ENCODE measurements at regions not wholly inside any gene's neighbourhood (a gene's known extent, or its start where the extent isn't known, plus 50 kb on each side); places are given as distances from the start of the nearest gene placed in this dataset.

DNA sequence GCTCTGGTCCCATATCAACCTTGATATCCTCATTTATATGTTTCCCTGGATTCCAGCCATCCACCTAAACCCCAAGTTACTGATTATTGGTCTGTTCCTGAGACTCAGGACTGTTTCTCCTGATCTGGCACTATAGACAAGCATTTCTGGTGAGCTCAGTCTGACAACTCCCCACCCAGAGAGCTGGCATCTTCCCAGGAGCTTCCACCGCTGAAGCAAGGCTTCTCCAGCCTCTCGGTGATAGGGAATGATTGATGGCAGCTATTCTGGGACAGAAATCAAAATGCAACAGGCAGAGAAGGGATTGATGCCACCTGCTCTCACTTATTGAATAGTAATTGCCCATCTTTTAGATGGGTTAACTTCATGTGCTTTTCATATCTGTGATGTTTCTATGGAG lies 169.7 kb upstream of the GGTLC1 start:
- no peak for DNase-seq
- no peak overlapping the region for H3K4me3 ChIP-seq (ENCODE audit: low read depth, low read length)
- no peaks in the 10 kb centered on the region for H3K27me3 ChIP-seq (replicated peaks)
- TF ChIP-seq, protein P1, sequence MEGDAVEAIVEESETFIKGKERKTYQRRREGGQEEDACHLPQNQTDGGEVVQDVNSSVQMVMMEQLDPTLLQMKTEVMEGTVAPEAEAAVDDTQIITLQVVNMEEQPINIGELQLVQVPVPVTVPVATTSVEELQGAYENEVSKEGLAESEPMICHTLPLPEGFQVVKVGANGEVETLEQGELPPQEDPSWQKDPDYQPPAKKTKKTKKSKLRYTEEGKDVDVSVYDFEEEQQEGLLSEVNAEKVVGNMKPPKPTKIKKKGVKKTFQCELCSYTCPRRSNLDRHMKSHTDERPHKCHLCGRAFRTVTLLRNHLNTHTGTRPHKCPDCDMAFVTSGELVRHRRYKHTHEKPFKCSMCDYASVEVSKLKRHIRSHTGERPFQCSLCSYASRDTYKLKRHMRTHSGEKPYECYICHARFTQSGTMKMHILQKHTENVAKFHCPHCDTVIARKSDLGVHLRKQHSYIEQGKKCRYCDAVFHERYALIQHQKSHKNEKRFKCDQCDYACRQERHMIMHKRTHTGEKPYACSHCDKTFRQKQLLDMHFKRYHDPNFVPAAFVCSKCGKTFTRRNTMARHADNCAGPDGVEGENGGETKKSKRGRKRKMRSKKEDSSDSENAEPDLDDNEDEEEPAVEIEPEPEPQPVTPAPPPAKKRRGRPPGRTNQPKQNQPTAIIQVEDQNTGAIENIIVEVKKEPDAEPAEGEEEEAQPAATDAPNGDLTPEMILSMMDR (IDR thresholded peaks at IDR 0.05; ENCODE audit: low read depth, low read length, missing control alignments): no peak
- no peak overlapping the region for H3K27ac ChIP-seq
- H3K36me3 ChIP-seq (replicated peaks): no peaks in the 10 kb centered on the region
- in situ Hi-C loops (cut with HindIII; ENCODE audit: low pct_ligation_motif_present, low sequenced_read_pairs): no loop called here

DNA sequence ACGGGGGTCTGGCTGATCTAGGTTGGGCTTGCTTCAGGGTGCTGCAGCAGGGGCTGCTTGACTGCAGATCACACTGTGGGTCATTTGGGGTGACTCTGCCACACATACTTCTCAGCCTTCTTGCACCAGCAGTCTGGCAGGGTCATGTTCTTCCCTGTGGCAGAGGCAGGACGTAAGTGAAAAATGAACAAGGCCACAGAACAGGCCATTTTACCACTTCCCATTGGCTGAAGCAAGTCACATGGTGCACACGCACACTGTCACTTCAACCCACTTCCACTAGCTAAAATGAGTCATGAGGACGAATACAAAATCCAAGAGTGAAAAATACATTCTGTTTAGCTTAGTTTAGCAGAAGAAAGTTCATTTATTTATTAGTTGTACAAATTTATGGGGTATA lies 168.6 kb upstream of the GGTLC1 start:
- Histone ChIP-seq H3K27ac (no peak overlapping the region), H3K4me3 (ENCODE audit: low read depth, low read length) (no peak overlapping the region), H3K27me3 (replicated peaks) (no peaks in the 10 kb centered on the region), H3K36me3 (replicated peaks) (no peaks in the 10 kb centered on the region)
- TF ChIP-seq, protein P1 (IDR thresholded peaks at IDR 0.05; ENCODE audit: low read depth, low read length, missing control alignments): no peak
- DNase-seq: no peak
- in situ Hi-C loops (cut with HindIII; ENCODE audit: low pct_ligation_motif_present, low sequenced_read_pairs): no loop called here

DNA sequence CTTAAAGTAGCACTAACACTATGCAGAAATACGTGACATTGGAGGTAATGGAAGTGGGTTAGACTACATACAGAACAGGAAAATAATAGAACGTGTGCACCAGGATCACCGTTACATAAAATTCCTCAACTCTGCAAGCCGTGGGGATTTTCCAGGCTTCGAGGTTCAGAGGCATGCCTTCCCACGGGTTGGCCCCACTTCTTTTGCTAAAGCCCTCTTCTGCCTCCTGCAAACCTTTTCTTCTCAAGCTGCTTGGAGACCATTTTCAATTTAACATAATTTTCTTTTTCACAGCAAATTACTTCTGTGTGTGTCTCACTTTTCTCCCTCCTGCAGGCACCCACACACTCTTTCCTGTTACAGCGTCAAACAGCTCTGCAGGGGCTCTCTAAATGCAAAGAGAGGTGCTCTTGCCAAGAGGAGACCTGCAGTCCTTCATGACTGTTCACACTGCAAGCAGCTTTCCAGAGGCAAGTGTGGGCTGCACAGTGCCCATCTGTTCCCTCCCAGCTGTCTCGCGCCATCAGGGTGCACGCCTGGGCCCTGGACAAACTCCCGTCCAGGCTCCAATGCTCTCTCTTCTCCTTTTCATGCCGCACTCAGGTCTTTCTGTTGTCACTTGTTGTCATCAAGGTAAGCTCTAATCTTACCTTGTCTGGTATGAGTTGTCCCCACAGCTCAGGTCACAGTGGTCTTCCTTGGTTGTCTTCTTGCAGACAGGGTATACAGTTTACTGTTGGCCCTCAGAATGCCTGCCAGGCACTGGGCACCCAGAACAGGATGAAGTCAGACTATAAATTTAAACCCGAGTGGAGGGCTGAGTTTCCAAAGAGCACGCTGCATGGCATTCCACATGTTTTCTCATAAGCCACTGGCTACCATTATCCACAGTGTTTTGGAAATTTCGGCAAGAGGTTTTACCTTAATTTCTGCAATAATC lies 164.8 kb upstream of the GGTLC1 start:
- Histone ChIP-seq H3K27me3 (replicated peaks) (no peaks in the 10 kb centered on the region), H3K4me3 (ENCODE audit: low read depth, low read length) (no peak overlapping the region), H3K27ac (no peak overlapping the region), H3K36me3 (replicated peaks) (no peaks in the 10 kb centered on the region)
- DNase-seq: no peak
- in situ Hi-C loops (cut with HindIII; ENCODE audit: low pct_ligation_motif_present, low sequenced_read_pairs): no loop called here
- TF ChIP-seq, protein P1 (IDR thresholded peaks at IDR 0.05; ENCODE audit: low read depth, low read length, missing control alignments): no peak

DNA sequence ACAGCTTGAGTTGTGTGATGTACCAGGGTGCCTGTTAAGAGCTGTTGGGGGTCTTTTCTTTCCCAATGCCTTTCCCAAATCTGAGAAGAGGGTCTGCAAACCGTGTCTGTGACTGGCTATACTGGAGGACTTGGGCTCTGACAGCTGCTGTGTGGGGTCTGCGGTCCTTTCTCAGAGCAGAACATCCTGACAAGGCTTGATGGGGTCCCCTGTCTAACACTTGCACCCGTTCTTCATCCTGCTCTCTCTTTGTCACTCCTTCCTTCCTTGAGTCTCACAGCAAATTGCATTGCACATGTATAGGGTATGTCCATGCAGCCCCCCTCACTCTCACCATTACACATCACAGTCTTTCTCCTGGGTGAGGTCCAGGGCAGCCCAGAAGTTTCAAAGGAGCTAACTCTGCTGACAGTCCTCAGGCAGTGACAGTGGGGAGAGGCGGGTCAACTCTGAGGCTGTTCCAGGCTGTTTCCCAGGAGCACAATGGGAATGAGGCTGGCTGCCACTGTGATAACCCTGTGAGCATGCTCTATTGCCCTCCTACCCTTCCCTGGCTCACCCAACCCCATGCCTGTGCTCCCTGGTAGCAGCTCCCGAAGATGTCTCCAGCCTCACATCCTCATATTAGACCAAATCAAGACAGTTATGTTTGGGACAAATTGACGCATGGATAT lies 163.2 kb upstream of the GGTLC1 start:
- Histone ChIP-seq H3K27me3 (replicated peaks) (no peaks in the 10 kb centered on the region), H3K36me3 (replicated peaks) (no peaks in the 10 kb centered on the region), H3K4me3 (ENCODE audit: low read depth, low read length) (no peak overlapping the region), H3K27ac (no peak overlapping the region)
- TF ChIP-seq, protein P1 (IDR thresholded peaks at IDR 0.05; ENCODE audit: low read depth, low read length, missing control alignments): no peak
- DNase-seq: no peak
- in situ Hi-C loops (cut with HindIII; ENCODE audit: low pct_ligation_motif_present, low sequenced_read_pairs): no loop called here

DNA sequence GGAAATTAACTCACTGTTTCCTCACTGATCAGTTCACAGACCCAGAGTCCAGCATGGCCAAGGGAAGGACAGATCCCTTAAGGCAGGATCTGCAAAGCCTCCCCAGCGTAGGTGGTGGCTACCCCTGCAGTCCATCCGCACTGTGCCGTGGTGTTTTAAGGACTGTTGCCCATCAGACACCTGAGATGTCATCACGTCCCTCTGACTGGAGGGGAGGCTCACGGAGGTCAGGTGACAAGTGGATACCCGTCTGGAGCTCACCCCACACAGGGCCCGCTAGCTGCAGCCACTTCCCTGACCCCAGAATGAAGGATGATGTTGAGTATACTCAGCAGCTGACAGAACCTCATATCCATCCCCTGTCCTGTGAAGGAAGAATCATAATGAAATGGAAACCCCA lies 161.8 kb upstream of the GGTLC1 start:
- in situ Hi-C loops (cut with HindIII; ENCODE audit: low pct_ligation_motif_present, low sequenced_read_pairs): no loop called here
- no peaks in the 10 kb centered on the region for H3K36me3 ChIP-seq (replicated peaks)
- no peak overlapping the region for H3K27ac ChIP-seq
- DNase-seq: no peak
- no peak overlapping the region for H3K4me3 ChIP-seq (ENCODE audit: low read depth, low read length)
- H3K27me3 ChIP-seq (replicated peaks): no peaks in the 10 kb centered on the region
- TF ChIP-seq, protein P1 (IDR thresholded peaks at IDR 0.05; ENCODE audit: low read depth, low read length, missing control alignments): no peak

Data from brain microvascular endothelial cell (primary cell).